Fibroblast of skin of right quadriceps (primary cell): ENCODE measurements at regions not wholly inside any gene's neighbourhood (a gene's known extent, or its start where the extent isn't known, plus 50 kb on each side); places are given as distances from the start of the nearest gene placed in this dataset.
A peak's percentile ranks its signal among the peaks of the same experiment; 100 is the strongest.

Experiments
- DNase-seq: peaks from one replicate; pipeline ENCODE4 v3.0.0-alpha.2; 2013

DNA sequence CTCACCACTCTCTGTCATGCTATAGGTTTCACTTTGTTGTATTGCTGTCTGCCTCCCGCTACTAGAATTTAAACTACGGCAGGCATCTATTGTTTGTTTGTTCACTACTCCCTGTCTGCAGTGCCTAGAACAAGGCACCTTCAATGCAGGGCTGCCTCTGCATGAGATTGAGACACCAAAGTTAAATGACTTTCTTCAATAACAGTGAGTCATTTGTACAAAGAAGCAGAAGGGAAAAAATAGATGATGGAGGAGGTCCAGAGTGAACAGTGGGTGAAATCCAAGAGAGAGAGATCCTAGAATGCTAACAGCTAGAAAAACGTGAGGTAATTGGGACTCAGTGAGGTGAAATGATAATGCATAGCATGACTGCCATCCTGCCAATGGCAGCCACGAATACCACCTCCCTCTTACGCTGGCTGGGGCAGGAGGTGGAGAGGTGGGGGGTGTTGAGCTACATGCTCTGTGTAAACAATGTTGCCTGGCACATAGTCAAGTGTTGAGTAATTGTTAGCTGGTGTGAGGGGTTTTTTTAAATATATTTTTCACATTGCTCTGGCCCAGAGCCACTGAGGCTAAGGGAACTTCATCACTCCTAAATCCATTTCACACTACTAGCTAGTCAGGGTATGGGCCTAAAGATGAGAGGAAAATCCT, 367.6 kb downstream of the RPS29 start:
- no peak for DNase-seq

DNA sequence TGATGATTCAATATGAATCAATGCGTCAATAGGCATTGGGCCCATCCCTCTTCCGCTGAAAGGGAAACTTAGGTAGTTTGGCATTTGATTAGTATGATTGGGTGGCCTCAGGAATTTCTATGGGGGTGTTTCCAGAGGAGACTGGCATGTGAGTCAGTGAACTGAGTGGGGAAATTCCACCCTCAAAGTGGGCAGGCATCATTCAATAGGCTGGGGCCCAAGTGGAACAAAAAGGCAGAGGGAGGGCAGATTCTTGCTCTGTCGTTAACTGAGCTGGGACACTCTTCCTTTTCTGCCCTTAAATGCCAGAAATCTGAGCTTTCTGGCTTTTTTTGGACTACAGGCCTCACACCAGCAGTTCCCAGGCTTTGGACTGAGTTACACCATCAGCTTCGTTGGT, 373.5 kb downstream of the RPS29 start:
- DNase-seq: no peak

DNA sequence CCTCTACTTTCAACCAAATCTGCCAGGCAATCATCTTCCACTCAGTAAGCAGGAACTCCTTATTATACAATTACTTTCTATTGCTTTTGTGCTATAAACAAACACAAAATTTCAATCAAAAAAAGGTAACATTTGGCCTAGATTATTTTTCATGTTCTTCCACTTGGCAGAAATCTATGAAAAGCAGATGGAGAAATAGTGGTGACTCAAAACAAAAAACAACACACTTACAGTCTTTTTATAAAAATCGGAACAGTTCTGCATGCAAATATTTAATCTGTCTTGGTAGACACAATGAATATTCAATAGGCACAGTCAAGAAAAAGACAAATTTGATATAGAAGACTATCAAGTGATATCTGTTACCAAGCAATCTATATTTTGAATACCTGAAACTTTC, 376.8 kb downstream of the RPS29 start:
- DNase-seq: no peak

DNA sequence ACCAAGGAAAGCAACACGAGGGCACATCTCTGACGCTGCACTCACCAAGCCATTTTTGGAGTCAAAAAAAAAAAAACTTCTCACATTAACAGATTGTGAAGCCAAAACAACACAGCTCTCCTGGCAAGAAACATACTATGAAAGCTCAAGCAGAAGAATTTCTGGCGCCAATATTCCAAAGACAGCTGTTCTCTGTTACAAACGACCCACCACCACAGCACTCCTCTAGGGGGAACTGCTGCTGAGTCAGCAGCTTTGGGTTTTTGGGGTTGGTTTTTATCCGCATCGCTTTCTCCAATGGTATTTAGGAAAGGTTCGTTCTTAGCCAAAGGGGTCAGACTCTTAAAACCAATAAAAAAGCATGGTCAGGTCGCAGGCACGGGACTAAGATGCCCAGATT, 379.4 kb downstream of the RPS29 start:
- DNase-seq: no peak

DNA sequence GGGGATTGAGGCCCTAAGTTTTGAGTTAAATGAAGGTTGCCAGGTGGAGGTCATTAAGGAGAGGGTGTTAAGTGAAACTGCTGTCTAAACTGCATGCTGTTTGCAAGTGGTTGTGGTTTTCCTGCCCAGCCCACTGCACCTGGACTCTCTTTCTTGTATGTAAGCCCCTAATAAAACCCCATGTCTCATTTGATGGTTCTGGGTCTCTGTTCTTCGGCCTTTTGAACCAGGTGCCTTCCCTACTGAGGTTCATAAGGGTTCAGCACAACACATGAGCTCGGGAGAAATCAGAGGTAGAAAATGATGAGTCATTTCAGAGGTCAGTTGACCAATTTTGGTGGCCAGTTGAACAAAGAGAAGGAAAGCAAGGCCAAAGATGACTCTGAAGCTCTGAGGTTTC, 382.5 kb downstream of the RPS29 start:
- DNase-seq: no peak

DNA sequence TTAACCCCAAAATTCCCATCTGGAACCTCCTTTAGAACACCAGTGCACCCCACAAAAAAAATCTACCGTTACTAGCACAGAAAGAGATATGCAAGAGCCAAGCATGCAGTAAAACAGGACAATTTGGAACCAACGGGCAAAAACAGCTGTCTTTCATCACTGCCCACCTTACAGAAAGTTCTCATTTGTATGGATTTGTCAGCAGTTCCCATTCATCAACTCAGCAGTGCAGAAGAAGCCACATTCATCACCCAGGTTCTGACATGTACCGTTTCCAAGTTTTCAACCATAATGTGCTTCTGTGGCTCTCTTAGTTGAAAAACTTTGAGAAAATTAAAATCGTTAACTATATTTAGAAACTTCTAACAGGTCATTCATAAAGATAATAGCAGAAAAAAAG, 387.0 kb downstream of the RPS29 start:
- no peak for DNase-seq

DNA sequence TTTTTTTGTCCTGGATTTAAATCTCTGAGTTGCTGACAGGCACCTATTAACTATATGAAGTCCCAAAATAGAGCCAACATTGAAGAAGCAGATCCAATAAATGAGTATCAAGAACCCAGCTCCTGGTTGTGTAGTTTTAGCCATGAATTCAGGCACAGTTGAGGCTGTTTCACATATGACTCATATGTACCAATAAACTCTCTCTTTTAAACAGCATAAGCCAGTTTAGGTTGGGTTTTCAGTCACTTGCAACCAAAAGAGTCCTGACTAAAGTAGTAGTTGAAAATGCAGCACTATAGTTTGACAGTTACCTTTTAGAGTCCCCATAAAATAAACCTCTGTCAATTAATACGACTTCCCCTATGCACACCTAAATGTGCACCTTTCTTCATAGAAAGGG, 389.9 kb downstream of the RPS29 start:
- no peak for DNase-seq

DNA sequence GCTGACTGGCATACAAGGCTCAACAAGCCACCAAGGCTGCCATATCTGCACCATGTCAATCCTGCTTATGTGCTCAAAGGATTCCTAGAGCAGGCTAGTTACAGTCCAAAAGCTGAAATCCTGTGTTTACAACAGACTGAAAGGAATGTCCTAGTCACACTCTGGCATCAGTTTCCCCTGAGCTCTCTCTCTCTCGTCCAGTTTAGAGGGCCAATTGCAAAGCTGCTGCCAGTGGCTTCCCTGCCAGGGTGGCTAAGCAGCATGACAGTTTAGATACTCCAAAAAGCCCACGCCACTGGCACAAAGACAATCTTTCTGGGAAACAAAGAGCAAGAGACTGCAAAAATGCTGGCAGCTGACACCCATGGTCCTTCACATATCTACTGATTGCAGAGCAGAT, 392.1 kb downstream of the RPS29 start:
- no peak for DNase-seq

DNA sequence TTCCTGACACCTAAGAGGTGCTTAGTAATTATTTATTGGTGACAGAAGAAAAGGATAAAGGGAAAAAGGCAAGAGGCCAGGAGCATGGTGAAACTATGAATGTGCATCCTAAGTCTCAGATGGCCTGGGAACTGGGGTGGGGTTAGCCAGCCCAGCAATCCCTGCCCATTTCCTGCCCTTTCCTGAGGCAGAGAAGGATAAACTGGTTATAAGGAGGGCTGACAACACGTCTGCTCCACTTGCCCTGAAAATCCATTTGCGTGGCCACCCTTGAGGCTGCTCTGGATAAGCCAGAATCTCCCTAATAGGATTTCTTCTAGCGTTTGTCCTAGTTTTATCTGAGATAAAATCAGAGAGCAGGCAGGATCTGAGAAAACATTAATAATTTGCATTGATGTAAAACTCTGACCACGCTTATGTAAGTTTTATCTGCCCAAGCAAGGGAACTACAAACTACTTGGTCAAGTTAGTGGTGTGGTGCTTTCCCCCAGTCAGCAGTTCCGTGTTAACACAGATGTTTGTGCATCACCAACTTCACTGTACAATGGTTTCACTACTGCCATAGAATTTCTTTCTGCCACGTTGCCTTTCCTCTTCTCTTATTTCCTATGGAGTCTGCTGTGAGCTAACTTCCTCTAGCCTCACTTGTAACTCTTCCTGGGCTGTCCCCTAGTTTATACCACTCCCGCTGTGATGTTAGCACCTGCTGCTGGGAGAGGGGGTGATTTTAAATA, 392.7 kb downstream of the RPS29 start:
- DNase-seq: no peak

DNA sequence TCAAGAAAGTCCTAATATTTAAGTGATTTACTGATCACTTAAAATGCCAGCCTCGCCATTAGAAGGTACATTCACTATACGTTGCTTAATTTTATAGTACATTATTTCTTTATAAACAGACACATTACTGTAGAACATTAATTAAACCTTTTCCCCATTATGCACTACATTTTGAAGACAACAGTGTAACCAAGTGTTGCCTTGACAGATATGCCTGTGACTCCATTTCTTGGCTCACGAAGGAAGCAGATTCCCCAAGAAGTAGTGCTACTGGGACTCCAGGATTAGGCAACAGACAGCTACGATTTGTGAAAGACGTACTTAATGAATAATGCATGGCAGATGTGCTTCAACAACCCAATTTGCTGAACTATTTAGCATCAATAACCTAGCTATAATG, 394.8 kb downstream of the RPS29 start:
- no peak for DNase-seq

DNA sequence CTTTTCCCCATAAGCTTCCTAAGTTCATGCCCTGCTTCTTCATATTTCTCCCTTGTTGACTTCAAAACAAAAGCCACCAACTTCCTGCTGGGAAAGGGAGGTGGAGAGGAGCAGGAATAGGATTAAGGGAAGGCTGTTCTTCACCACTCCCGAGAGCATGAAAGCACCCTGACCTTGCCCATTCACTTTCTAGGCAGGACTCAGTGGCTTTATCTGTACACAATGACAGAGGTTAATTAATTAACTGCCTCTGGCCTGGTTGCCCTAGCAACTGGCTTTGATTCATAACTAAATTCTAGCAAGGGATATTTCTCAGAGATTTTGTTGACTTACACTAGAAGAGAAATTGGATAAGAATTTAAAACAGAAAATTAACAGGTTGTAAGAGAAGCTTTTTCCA, 396.8 kb downstream of the RPS29 start:
- DNase-seq: no peak

DNA sequence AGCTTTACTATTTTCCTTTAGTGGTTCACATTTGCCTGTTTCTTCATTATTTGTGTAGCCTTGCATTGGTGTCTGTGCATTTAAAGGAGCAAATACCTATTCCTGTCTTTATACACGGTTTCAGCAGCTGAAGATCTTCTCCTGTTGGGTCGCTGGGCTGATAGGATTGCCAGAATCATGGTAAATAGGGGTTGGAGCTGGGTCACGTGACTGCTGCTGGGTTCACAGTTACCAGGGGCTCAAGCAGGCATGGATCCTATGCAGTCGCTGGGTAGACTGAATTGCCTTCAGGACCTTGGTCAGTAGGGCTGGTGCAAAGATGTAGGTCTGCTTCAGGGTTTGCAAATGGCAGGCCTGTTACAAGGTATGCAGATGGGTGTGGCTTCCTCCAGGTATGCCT, 398.4 kb downstream of the RPS29 start:
- DNase-seq: no peak

DNA sequence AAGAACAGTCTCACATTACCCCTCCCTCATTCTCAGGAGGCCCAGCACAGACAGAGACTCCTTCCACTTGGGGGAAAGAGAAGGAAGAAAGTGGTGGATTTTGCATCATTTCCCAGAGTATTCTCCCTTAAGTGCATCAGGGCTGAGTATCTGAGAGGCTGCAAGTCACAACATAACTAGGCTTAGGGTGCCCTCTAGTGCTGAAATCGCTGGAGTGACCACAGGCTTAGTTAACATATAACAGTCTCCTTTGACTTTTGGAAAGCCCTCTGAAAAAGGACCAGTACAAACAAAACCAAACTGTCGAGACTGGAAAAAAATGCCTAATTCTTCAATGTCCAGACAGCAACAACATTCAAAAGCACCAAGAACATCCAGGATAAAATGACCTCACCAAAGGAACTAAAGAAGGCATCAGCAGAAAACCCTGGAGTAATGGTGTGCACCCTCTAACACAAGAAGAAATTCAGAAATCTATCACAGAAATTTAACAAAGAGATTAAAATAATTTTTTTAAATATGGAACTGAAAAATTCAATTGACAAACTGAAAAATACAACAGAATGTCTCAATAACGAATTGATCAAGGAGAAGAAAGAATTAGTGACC, 412.3 kb downstream of the RPS29 start:
- DNase-seq: peak; percentile 70

DNA sequence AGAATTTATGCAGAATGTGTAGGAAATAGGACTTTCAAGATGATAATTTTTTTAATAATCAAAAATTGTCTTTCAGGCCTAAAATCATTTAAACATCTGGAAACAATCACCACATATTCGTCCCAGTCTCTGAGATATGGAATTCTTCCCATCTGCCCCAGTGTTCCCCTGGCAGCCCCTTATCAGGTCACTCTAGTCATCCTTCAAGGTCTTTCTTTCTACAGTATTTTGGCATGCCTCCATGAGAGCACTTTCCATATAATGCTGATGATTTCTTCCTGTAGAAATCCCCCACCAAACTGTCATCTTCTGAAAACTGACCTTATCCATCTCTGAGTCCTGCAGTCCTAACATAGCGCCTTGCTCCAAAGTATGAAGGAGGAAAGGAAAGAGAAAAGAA, 422.1 kb downstream of the RPS29 start:
- DNase-seq: no peak

DNA sequence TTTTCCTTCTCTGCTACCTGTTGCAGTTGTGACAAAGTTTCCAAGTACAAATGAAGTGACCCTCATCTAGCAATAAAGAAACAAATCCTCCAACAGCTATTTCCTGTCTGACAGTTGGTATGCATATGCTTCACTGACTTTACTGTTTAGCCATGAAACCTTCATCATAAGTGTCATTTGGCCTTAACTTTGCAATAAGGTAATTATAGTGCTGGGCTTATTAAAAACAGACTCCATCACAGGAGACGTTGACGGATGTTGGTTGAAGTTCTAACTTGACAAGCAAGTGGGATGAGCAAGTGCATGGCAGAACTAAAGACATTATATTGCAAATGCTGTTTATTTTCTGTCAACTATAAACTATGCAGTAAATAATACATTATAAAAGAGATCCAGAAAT, 425.2 kb downstream of the RPS29 start:
- DNase-seq: peak; percentile 2

DNA sequence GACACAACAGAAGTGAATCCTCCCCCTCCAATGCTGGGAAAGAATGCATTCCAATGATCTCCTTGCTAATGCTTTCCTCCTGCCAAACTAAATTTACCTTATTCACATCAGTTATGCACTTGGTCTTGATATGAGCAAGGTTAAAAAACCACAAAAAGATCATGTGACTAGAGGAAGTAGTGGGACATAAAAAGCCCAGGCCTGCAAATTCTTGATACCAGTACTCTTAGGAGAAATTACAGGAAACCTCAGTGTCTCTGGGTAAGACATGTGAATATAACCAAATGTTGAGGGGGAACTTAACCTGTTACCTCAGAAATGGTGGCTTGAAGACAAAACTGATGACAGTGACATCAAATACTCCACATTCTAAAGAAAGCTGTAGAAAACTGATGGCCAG, 427.1 kb downstream of the RPS29 start:
- DNase-seq: no peak

DNA sequence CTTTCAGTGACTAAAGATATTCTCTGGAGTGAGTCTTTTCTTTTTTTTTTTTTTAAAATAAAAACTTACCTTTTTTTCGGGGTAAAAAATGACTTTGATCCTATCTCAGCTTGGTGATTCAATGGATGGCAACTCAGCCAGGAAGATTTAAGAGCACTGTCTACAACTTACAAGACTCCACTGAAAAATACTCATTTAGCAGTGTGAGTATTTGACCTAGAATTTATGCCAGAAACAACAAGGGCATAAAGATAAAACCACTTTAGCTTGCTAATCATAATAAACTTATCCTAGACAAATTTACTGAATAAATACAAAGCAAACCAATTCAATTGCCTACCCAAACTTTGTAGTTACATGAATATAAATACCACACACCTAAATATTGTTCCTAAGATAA, 446.6 kb downstream of the RPS29 start:
- no peak for DNase-seq

DNA sequence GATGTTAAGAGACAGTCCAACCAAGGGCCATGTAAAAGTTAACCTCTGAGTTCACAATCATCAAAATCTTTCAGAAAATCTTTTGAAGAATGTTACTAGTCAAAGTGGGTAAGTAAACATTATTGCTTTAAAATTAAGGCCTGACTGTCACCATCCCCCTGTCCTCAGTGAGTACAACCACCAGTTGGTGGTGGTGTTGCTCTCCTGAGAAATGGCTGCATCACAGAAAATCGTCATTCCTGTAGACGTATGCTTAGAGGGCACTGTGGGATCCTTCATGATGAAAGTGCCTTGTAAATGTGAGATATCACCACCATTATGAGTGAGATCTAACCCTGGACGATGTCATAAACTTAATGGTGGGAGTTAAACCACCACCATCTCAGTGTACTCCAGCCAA, 451.2 kb downstream of the RPS29 start:
- no peak for DNase-seq

DNA sequence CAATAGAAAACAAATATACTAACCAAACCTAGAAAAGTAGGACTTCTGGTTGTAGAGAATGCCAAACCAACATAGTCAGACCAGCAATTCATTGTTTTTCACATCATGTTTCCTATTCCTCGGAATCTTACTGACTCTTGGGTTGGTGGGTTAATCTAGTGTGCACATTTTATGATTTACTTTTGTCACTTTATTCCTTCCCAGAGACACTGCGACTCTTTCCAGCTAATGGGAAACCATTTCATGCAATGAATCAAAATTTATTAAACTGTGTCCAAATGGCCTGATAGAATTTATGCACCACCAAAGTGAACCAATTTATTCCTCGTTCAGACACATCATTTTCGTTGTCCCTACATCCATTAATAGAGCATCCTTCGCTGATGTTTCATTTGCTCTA, 464.9 kb downstream of the RPS29 start:
- no peak for DNase-seq

DNA sequence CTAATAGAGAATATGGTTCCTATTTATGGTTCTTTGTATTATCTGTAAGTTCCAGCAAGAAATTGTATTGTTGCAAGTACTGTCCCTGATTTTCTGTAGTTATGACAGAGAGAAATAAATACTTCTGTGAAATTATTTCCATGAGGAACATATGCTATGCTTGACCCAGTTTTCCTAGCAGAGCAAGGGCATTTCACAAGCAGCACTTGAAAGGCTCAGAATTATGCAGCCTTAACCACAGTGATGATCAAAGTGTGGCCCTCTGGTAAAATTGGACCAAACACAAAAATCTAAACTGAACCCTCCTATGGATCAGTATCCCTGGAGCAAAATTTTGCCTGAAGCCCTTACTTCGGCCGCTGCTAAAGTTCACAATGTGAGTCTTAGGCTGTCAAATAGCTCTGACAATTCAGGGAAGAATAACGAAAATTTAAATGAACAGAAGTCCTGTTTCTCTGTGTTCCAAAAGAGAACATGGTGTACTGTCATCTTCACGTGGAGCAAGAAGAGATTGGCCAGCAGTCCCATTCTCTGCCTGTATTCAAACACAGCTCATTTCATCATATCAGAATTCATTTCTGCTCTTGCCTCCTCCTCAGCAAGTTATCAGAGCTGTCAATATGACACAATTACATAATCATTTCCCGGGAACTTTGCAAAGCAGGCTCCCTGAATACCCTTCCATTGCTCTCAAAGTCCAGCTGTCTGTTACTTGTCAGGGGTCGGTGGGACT, 471.9 kb downstream of the RPS29 start:
- no peak for DNase-seq

DNA sequence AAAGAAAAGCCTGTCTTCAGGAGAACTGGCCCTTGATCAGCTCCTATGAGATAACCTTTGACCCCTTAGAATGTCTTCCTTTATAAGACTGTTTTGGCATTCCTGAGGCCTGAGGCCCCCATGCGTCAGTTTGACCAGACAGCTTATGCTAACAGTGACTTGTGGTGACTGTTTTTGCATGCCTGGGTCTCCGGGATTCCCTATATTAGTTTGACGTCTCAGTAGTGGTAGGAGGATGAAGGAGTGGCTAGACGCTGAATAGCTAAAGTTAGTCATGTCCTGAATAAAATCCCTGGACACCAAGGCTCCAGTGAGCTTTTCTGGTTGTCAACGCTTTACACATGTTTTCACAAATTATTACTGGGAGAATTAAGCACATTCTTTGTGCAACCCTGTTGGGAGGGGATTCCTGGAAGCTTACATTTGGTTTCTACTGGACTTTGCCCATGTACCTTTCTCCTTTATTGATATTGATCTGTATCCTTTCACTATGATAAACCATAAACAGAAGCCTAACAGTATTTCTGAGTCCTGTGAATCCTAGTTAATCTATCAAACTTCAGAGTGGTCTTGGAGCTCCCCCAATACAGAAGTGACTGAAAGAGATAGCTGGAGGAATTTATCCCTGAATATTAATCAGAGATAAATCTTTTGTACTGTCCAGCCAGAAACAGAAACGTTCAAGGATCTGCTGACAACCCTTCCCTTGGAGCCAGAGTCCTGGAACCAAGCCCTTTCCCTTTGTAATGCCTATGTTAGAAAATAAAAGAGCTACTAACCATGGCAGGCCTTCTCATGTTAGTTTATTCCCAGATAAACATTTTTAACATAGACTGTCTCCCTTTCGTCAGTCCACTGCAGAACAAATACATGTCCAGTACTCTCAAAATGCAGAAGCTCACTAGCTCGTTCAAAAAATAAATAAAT, 479.2 kb downstream of the RPS29 start:
- peak; percentile 72 for DNase-seq

DNA sequence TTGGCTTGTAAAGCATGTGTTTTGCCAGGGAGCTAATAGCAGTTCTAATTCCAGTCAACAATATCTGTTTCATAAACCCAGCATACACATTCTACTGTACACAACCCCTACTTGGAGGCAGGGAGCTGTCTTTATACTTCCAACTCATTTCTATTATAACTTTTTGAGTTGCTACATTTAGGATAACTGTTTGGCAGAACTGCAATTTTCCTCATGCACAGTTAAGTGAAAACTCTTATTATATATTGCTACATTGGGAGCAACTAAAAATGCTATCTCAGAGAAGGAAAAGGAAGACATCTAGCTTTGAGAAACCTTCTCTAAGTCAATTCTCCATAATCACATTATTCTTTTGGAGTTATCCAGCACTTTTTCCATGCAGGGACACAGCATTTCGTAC, 480.2 kb downstream of the RPS29 start:
- no peak for DNase-seq

DNA sequence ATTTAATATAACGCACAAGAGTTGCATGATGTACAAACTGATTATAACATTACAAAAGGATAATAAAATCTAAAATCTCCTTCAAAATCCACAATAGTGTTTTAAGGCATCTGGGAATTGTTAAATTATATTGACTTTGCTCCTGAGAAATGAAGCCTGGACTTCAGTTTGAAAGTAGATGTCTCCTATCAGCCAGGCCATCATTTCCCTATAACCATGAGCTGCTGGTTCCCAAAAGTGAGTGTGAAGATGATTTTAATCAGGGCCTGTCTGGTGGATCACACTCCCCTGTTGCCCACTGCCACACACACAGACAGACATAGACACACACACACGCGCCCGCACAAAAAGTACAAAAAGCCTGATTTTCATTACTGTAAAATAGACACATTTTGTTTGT, 480.7 kb downstream of the RPS29 start:
- DNase-seq: no peak
